ENCODE measurements at regions not wholly inside any gene's neighbourhood (a gene's known extent, or its start where the extent isn't known, plus 50 kb on each side); places are given as distances from the start of the nearest gene placed in this dataset.

- no peak for DNase-seq (ENCODE audit: low read depth in 6 of 9, low spot score in 9 of 9)
- Histone ChIP-seq H3K4me3 (ENCODE audit: low read length in 2 of 2) (no peak overlapping the region), H3K27me3 (ENCODE audit: control insufficient read depth in 2 of 2, insufficient read depth in 1 of 2, low read length in 1 of 2) (no peaks in the 10 kb centered on the region), H3K27ac (ENCODE audit: low read depth in 1 of 2, low read length in 1 of 2) (no peak overlapping the region), H3K4me1 (ENCODE audit: control insufficient read depth in 2 of 2, insufficient read depth in 2 of 2, low read length in 2 of 2) (no peaks in the 10 kb centered on the region), H3K9me3 (ENCODE audit: control insufficient read depth in 2 of 2, insufficient read depth in 1 of 2, low read length in 1 of 2) (no peaks in the 10 kb centered on the region), H3K36me3 (ENCODE audit: control insufficient read depth in 2 of 2, insufficient read depth in 2 of 2, low read length in 1 of 2) (no peaks in the 10 kb centered on the region)
- WGBS: 91% methylated on average over 5 of the region's 5 CpGs
Measured at GRCh38 chr2:19124135-19124534, 234.3 kb downstream of the OSR1 start.

GRCh38 chr2:19123556-19123955 lies 234.9 kb downstream of the OSR1 start:
- H3K36me3 ChIP-seq (ENCODE audit: control insufficient read depth in 2 of 2, insufficient read depth in 2 of 2, low read length in 1 of 2): no peaks in the 10 kb centered on the region
- no peaks in the 10 kb centered on the region for H3K4me1 ChIP-seq (ENCODE audit: control insufficient read depth in 2 of 2, insufficient read depth in 2 of 2, low read length in 2 of 2)
- H3K27ac ChIP-seq (ENCODE audit: low read depth in 1 of 2, low read length in 1 of 2): no peak overlapping the region
- no peaks in the 10 kb centered on the region for H3K27me3 ChIP-seq (ENCODE audit: control insufficient read depth in 2 of 2, insufficient read depth in 1 of 2, low read length in 1 of 2)
- no peak overlapping the region for H3K4me3 ChIP-seq (ENCODE audit: low read length in 2 of 2)
- DNase-seq (ENCODE audit: low read depth in 6 of 9, low spot score in 9 of 9): no peak
- 84% methylated on average over 2 of the region's 2 CpGs for WGBS
- no peaks in the 10 kb centered on the region for H3K9me3 ChIP-seq (ENCODE audit: control insufficient read depth in 2 of 2, insufficient read depth in 1 of 2, low read length in 1 of 2)

GRCh38 chr2:19122220-19122619 lies 236.2 kb downstream of the OSR1 start:
- Histone ChIP-seq H3K27me3 (ENCODE audit: control insufficient read depth in 2 of 2, insufficient read depth in 1 of 2, low read length in 1 of 2) (no peaks in the 10 kb centered on the region), H3K4me1 (ENCODE audit: control insufficient read depth in 2 of 2, insufficient read depth in 2 of 2, low read length in 2 of 2) (no peaks in the 10 kb centered on the region), H3K4me3 (ENCODE audit: low read length in 2 of 2) (no peak overlapping the region), H3K9me3 (ENCODE audit: control insufficient read depth in 2 of 2, insufficient read depth in 1 of 2, low read length in 1 of 2) (no peaks in the 10 kb centered on the region), H3K36me3 (ENCODE audit: control insufficient read depth in 2 of 2, insufficient read depth in 2 of 2, low read length in 1 of 2) (no peaks in the 10 kb centered on the region), H3K27ac (ENCODE audit: low read depth in 1 of 2, low read length in 1 of 2) (no peak overlapping the region)
- no peak for DNase-seq (ENCODE audit: low read depth in 6 of 9, low spot score in 9 of 9)
- 91% methylated on average over 1 of the region's 1 CpG for WGBS

GRCh38 chr2:19120941-19121750 lies 237.3 kb downstream of the OSR1 start:
- H3K27me3 ChIP-seq (ENCODE audit: control insufficient read depth in 2 of 2, insufficient read depth in 1 of 2, low read length in 1 of 2): no peaks in the 10 kb centered on the region
- no peak overlapping the region for H3K4me3 ChIP-seq (ENCODE audit: low read length in 2 of 2)
- no peaks in the 10 kb centered on the region for H3K9me3 ChIP-seq (ENCODE audit: control insufficient read depth in 2 of 2, insufficient read depth in 1 of 2, low read length in 1 of 2)
- no peaks in the 10 kb centered on the region for H3K4me1 ChIP-seq (ENCODE audit: control insufficient read depth in 2 of 2, insufficient read depth in 2 of 2, low read length in 2 of 2)
- no peak overlapping the region for H3K27ac ChIP-seq (ENCODE audit: low read depth in 1 of 2, low read length in 1 of 2)
- DNase-seq (ENCODE audit: low read depth in 6 of 9, low spot score in 9 of 9): no peak
- 85% methylated on average over 12 of the region's 12 CpGs for WGBS
- H3K36me3 ChIP-seq (ENCODE audit: control insufficient read depth in 2 of 2, insufficient read depth in 2 of 2, low read length in 1 of 2): no peaks in the 10 kb centered on the region

GRCh38 chr2:19120181-19120580 lies 238.2 kb downstream of the OSR1 start:
- H3K4me1 ChIP-seq (ENCODE audit: control insufficient read depth in 2 of 2, insufficient read depth in 2 of 2, low read length in 2 of 2): no peaks in the 10 kb centered on the region
- H3K36me3 ChIP-seq (ENCODE audit: control insufficient read depth in 2 of 2, insufficient read depth in 2 of 2, low read length in 1 of 2): no peaks in the 10 kb centered on the region
- no peaks in the 10 kb centered on the region for H3K27me3 ChIP-seq (ENCODE audit: control insufficient read depth in 2 of 2, insufficient read depth in 1 of 2, low read length in 1 of 2)
- H3K9me3 ChIP-seq (ENCODE audit: control insufficient read depth in 2 of 2, insufficient read depth in 1 of 2, low read length in 1 of 2): no peaks in the 10 kb centered on the region
- H3K4me3 ChIP-seq (ENCODE audit: low read length in 2 of 2): no peak overlapping the region
- no peak for DNase-seq (ENCODE audit: low read depth in 6 of 9, low spot score in 9 of 9)
- 91% methylated on average over 5 of the region's 5 CpGs for WGBS
- no peak overlapping the region for H3K27ac ChIP-seq (ENCODE audit: low read depth in 1 of 2, low read length in 1 of 2)

- 91% methylated on average over 3 of the region's 3 CpGs for WGBS
- Histone ChIP-seq H3K4me1 (ENCODE audit: control insufficient read depth in 2 of 2, insufficient read depth in 2 of 2, low read length in 2 of 2) (no peaks in the 10 kb centered on the region), H3K36me3 (ENCODE audit: control insufficient read depth in 2 of 2, insufficient read depth in 2 of 2, low read length in 1 of 2) (no peaks in the 10 kb centered on the region)
Measured at GRCh38 chr2:19119326-19120001, 239.0 kb downstream of the OSR1 start.

GRCh38 chr2:19116918-19117317 lies 241.5 kb downstream of the OSR1 start:
- Histone ChIP-seq H3K4me3 (ENCODE audit: low read length in 2 of 2) (no peak overlapping the region), H3K4me1 (ENCODE audit: control insufficient read depth in 2 of 2, insufficient read depth in 2 of 2, low read length in 2 of 2) (no peaks in the 10 kb centered on the region), H3K36me3 (ENCODE audit: control insufficient read depth in 2 of 2, insufficient read depth in 2 of 2, low read length in 1 of 2) (no peaks in the 10 kb centered on the region), H3K27ac (ENCODE audit: low read depth in 1 of 2, low read length in 1 of 2) (no peak overlapping the region), H3K27me3 (ENCODE audit: control insufficient read depth in 2 of 2, insufficient read depth in 1 of 2, low read length in 1 of 2) (no peaks in the 10 kb centered on the region), H3K9me3 (ENCODE audit: control insufficient read depth in 2 of 2, insufficient read depth in 1 of 2, low read length in 1 of 2) (no peaks in the 10 kb centered on the region)
- no peak for DNase-seq (ENCODE audit: low read depth in 6 of 9, low spot score in 9 of 9)
- WGBS: 78% methylated on average over 4 of the region's 4 CpGs

More at GRCh38 chr2:19119326-19120001, 239.0 kb downstream of the OSR1 start:
- no peak overlapping the region for H3K4me3 ChIP-seq (ENCODE audit: low read length in 2 of 2)
- H3K27me3 ChIP-seq (ENCODE audit: control insufficient read depth in 2 of 2, insufficient read depth in 1 of 2, low read length in 1 of 2): no peaks in the 10 kb centered on the region
- H3K27ac ChIP-seq (ENCODE audit: low read depth in 1 of 2, low read length in 1 of 2): no peak overlapping the region
- no peak for DNase-seq (ENCODE audit: low read depth in 6 of 9, low spot score in 9 of 9)
- H3K9me3 ChIP-seq (ENCODE audit: control insufficient read depth in 2 of 2, insufficient read depth in 1 of 2, low read length in 1 of 2): no peaks in the 10 kb centered on the region

- no peak for DNase-seq (ENCODE audit: low read depth in 6 of 9, low spot score in 9 of 9)
- no peaks in the 10 kb centered on the region for H3K4me1 ChIP-seq (ENCODE audit: control insufficient read depth in 2 of 2, insufficient read depth in 2 of 2, low read length in 2 of 2)
- no peak overlapping the region for H3K4me3 ChIP-seq (ENCODE audit: low read length in 2 of 2)
- H3K27me3 ChIP-seq (ENCODE audit: control insufficient read depth in 2 of 2, insufficient read depth in 1 of 2, low read length in 1 of 2): no peaks in the 10 kb centered on the region
- no peak overlapping the region for H3K27ac ChIP-seq (ENCODE audit: low read depth in 1 of 2, low read length in 1 of 2)
- no peaks in the 10 kb centered on the region for H3K9me3 ChIP-seq (ENCODE audit: control insufficient read depth in 2 of 2, insufficient read depth in 1 of 2, low read length in 1 of 2)
- H3K36me3 ChIP-seq (ENCODE audit: control insufficient read depth in 2 of 2, insufficient read depth in 2 of 2, low read length in 1 of 2): no peaks in the 10 kb centered on the region
Measured at GRCh38 chr2:19114754-19115231, 243.6 kb downstream of the OSR1 start.

GRCh38 chr2:19114126-19114525 lies 244.3 kb downstream of the OSR1 start:
- no peaks in the 10 kb centered on the region for H3K27me3 ChIP-seq (ENCODE audit: control insufficient read depth in 2 of 2, insufficient read depth in 1 of 2, low read length in 1 of 2)
- H3K36me3 ChIP-seq (ENCODE audit: control insufficient read depth in 2 of 2, insufficient read depth in 2 of 2, low read length in 1 of 2): no peaks in the 10 kb centered on the region
- H3K4me1 ChIP-seq (ENCODE audit: control insufficient read depth in 2 of 2, insufficient read depth in 2 of 2, low read length in 2 of 2): no peaks in the 10 kb centered on the region
- H3K4me3 ChIP-seq (ENCODE audit: low read length in 2 of 2): no peak overlapping the region
- no peaks in the 10 kb centered on the region for H3K9me3 ChIP-seq (ENCODE audit: control insufficient read depth in 2 of 2, insufficient read depth in 1 of 2, low read length in 1 of 2)
- 97% methylated on average over 1 of the region's 1 CpG for WGBS
- no peak for DNase-seq (ENCODE audit: low read depth in 6 of 9, low spot score in 9 of 9)
- no peak overlapping the region for H3K27ac ChIP-seq (ENCODE audit: low read depth in 1 of 2, low read length in 1 of 2)
